ENCODE measurements at regions not wholly inside any gene's neighbourhood (a gene's known extent, or its start where the extent isn't known, plus 50 kb on each side); places are given as distances from the start of the nearest gene placed in this dataset.

- TF ChIP-seq AGO1 (IDR thresholded peaks at IDR 0.05; ENCODE audit: low read depth, low read length, poor library complexity, severe bottlenecking) (no peak), EP300 (IDR thresholded peaks at IDR 0.05; ENCODE audit: low read depth in 2 of 2, low read length in 2 of 2) (no peak), EP300 (CRISPR knock-in tag; IDR thresholded peaks at IDR 0.05; ENCODE audit: borderline replicate concordance) (no peak), SALL2 (CRISPR knock-in tag; IDR thresholded peaks at IDR 0.05) (no peak), ZEB1 (IDR thresholded peaks at IDR 0.05; ENCODE audit: insufficient replicate concordance, low read depth) (no peak), UBTF (CRISPR knock-in tag; IDR thresholded peaks at IDR 0.05) (no peak), HDAC6 (IDR thresholded peaks at IDR 0.05; ENCODE audit: low read depth, low read length) (no peak), CREB3 (CRISPR knock-in tag; IDR thresholded peaks at IDR 0.05) (no peak), HIVEP1 (CRISPR knock-in tag; IDR thresholded peaks at IDR 0.05) (no peak), ZNF75D (CRISPR knock-in tag; IDR thresholded peaks at IDR 0.05; ENCODE audit: borderline replicate concordance) (no peak), ATF1 (CRISPR knock-in tag; IDR thresholded peaks at IDR 0.05) (no peak), CTCF (CRISPR knock-in tag; IDR thresholded peaks at IDR 0.05) (no peak), MYC (CRISPR knock-in tag; IDR thresholded peaks at IDR 0.05; ENCODE audit: borderline replicate concordance) (no peak)
- TF ChIP-seq, protein P1, sequence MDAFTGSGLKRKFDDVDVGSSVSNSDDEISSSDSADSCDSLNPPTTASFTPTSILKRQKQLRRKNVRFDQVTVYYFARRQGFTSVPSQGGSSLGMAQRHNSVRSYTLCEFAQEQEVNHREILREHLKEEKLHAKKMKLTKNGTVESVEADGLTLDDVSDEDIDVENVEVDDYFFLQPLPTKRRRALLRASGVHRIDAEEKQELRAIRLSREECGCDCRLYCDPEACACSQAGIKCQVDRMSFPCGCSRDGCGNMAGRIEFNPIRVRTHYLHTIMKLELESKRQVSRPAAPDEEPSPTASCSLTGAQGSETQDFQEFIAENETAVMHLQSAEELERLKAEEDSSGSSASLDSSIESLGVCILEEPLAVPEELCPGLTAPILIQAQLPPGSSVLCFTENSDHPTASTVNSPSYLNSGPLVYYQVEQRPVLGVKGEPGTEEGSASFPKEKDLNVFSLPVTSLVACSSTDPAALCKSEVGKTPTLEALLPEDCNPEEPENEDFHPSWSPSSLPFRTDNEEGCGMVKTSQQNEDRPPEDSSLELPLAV (CRISPR knock-in tag; conservative IDR thresholded peaks at IDR 0.05; ENCODE audit: low read depth) = no peak
Observed at GRCh38 chr3:5638550-5638949, 451.0 kb downstream of the EDEM1 start.
